CD8-positive, alpha-beta memory T cell (primary cell): ENCODE measurements at regions not wholly inside any gene's neighbourhood (a gene's known extent, or its start where the extent isn't known, plus 50 kb on each side); places are given as distances from the start of the nearest gene placed in this dataset.

ENCODE experiments used
- CTCF ChIA-PET: fragments of 350-600 bp; sonication (Branson Sonifier 250); formaldehyde crosslinking; loops from one replicate; lab custom pipeline; 2021; ENCODE audit warnings: antibody characterized with exemption; lab: Charles Lee
- POLR2A ChIA-PET: fragments of 350-600 bp; sonication (Branson Sonifier 250); formaldehyde crosslinking; loops from one replicate; lab custom pipeline; 2021; ENCODE audit warnings: antibody characterized with exemption; lab: Charles Lee
- DNase-seq, 5 donors: peaks; one replicate each; pipeline versions ENCODE4 v3.0.0 to v3.0.0-alpha.2; 2020 to 2022; ENCODE audit warnings: mixed read lengths in 1 of 5
- H3K27ac ChIP-seq: one replicate; pipeline ENCODE4 v1.7.0; 2013; ENCODE audit warnings: low read depth, mild to moderate bottlenecking, low read length, moderate library complexity
- H3K27me3 ChIP-seq: 2 replicates; pipeline ENCODE4 v1.7.0; 2013; ENCODE audit warnings: low read length, mild to moderate bottlenecking; ENCODE audit not compliant: insufficient read depth, poor library complexity, severe bottlenecking
- H3K36me3 ChIP-seq: 2 replicates; pipeline ENCODE4 v1.7.0; 2013; ENCODE audit warnings: mild to moderate bottlenecking, low read length, moderate library complexity; ENCODE audit not compliant: insufficient read depth
- H3K4me1 ChIP-seq: 2 replicates; pipeline ENCODE4 v1.7.0; 2013; ENCODE audit warnings: mild to moderate bottlenecking, low read length, moderate library complexity; ENCODE audit not compliant: insufficient read depth
- H3K4me3 ChIP-seq: 2 replicates; pipeline ENCODE4 v1.7.0; 2013; ENCODE audit warnings: mild to moderate bottlenecking, low read length
- H3K9me3 ChIP-seq: 2 replicates; pipeline ENCODE4 v1.7.0; 2013; ENCODE audit warnings: mild to moderate bottlenecking, low read length
- H3K27ac Mint-ChIP-seq, 8 donors: one replicate each; pipeline ENCODE4 v1.8.0; 2020 to 2021; ENCODE audit warnings: mixed read lengths in 8 of 8, mild to moderate bottlenecking in 6 of 8, inconsistent platforms in 3 of 8, moderate library complexity in 3 of 8
- H3K27me3 Mint-ChIP-seq, 2 donors: one replicate each; pipeline ENCODE4 v1.8.0; 2020 to 2021; ENCODE audit warnings: mixed read lengths in 2 of 2, mild to moderate bottlenecking in 1 of 2, moderate library complexity in 1 of 2
- H3K36me3 Mint-ChIP-seq, 3 donors: one replicate each; pipeline ENCODE4 v1.8.0; 2020 to 2021; ENCODE audit warnings: mixed read lengths in 3 of 3, inconsistent platforms in 1 of 3, mild to moderate bottlenecking in 1 of 3
- H3K4me1 Mint-ChIP-seq, 3 donors: one replicate each; pipeline ENCODE4 v1.8.0; 2020 to 2021; ENCODE audit warnings: mixed read lengths in 3 of 3, inconsistent platforms in 1 of 3, mild to moderate bottlenecking in 1 of 3
- H3K4me3 Mint-ChIP-seq, 7 donors: one replicate each; pipeline ENCODE4 v1.8.0; 2020 to 2021; ENCODE audit warnings: mixed read lengths in 7 of 7, mild to moderate bottlenecking in 6 of 7, moderate library complexity in 4 of 7, inconsistent platforms in 2 of 7
- H3K9me3 Mint-ChIP-seq, 5 donors: one replicate each; pipeline ENCODE4 v1.8.0; 2020 to 2022; ENCODE audit warnings: mixed read lengths in 5 of 5, mild to moderate bottlenecking in 3 of 5, moderate library complexity in 2 of 5, inconsistent platforms in 1 of 5

- no peaks in the 10 kb centered on the region for H3K27me3 Mint-ChIP-seq
- H3K36me3 ChIP-seq = no peaks in the 10 kb centered on the region
- H3K9me3 Mint-ChIP-seq = peaks cover under 1 to 8% (median 2%) of the 10 kb centered on the region in 5 donors
- H3K4me1 ChIP-seq = no peaks in the 10 kb centered on the region
- H3K27ac Mint-ChIP-seq = no peak overlapping the region
- no peaks in the 10 kb centered on the region for H3K4me1 Mint-ChIP-seq
- CTCF ChIA-PET = no interaction called here
- H3K9me3 ChIP-seq = no peaks in the 10 kb centered on the region
- DNase-seq = no peak
- no peaks in the 10 kb centered on the region for H3K36me3 Mint-ChIP-seq
- POLR2A ChIA-PET = no interaction called here
- H3K27ac ChIP-seq = no peak overlapping the region
- no peak overlapping the region for H3K4me3 ChIP-seq
- no peaks in the 10 kb centered on the region for H3K27me3 ChIP-seq
- H3K4me3 Mint-ChIP-seq = no peak overlapping the region
Measured at GRCh38 chr4:157739242-157739641, 433.6 kb downstream of the GASK1B start.

DNA sequence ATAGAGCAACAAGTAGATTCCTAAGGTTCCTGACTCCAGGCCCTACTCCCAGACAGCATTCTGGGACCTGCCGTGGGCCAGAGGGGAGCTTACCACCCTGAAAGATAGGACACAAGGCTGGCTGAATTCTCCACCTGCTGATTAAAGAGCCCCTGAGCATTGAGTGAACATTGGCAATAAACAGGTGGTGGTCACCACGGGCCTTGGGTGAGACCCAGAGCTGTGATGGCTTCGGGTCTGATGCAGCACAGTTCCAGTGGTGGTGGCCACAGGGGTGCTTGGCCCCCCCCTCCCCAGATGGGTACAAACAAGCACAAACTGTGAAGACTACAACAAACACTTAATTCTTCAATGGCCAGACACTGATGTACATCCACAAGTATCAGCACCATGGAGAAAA, 444.6 kb downstream of the GASK1B start:
- Mint-ChIP-seq H3K36me3 (no peaks in the 10 kb centered on the region), H3K27ac (no peak overlapping the region), H3K9me3 (peaks cover 4 to 9% (median 8%) of the 10 kb centered on the region in 5 donors), H3K4me1 (no peaks in the 10 kb centered on the region), H3K4me3 (no peak overlapping the region), H3K27me3 (no peaks in the 10 kb centered on the region)
- Histone ChIP-seq H3K36me3 (no peaks in the 10 kb centered on the region), H3K27ac (no peak overlapping the region), H3K4me3 (no peak overlapping the region), H3K27me3 (no peaks in the 10 kb centered on the region), H3K9me3 (no peaks in the 10 kb centered on the region), H3K4me1 (no peaks in the 10 kb centered on the region)
- DNase-seq = no peak
- ChIA-PET POLR2A (no interaction called here), CTCF (no interaction called here)

GRCh38 chr4:157727163-157727562, 445.7 kb downstream of the GASK1B start:
- Mint-ChIP-seq H3K27ac (no peak overlapping the region), H3K4me3 (no peak overlapping the region), H3K36me3 (no peaks in the 10 kb centered on the region), H3K4me1 (no peaks in the 10 kb centered on the region), H3K27me3 (peaks cover 0 to 2% of the 10 kb centered on the region in 2 donors), H3K9me3 (peaks cover 4 to 9% (median 7%) of the 10 kb centered on the region in 5 donors)
- Histone ChIP-seq H3K4me3 (no peak overlapping the region), H3K27me3 (no peaks in the 10 kb centered on the region), H3K9me3 (no peaks in the 10 kb centered on the region), H3K4me1 (no peaks in the 10 kb centered on the region), H3K36me3 (no peaks in the 10 kb centered on the region), H3K27ac (no peak overlapping the region)
- ChIA-PET CTCF (no interaction called here), POLR2A (no interaction called here)
- DNase-seq = no peak

DNA sequence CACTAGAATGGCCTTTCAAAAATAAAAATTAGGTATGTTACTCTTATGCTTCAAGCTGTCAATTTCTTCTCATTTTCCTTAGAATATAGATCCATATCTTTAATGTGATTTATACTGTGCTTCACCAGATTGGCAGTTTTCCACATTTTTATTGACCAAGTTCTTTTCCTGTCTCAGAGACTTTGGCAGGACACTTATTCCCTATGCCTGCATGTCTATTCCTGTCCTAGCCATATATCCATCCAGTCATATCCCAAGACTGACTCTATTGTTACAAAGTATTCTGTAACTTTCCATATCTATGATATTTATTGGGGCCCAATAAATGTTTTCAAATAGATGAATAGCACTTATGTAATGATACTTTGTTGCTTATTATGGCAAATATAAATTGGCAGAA, 450.7 kb downstream of the GASK1B start:
- H3K4me1 Mint-ChIP-seq = no peaks in the 10 kb centered on the region
- ChIA-PET CTCF (no interaction called here), POLR2A (no interaction called here)
- Histone ChIP-seq H3K27ac (no peak overlapping the region), H3K4me3 (no peak overlapping the region), H3K27me3 (no peaks in the 10 kb centered on the region), H3K9me3 (no peaks in the 10 kb centered on the region), H3K36me3 (no peaks in the 10 kb centered on the region), H3K4me1 (no peaks in the 10 kb centered on the region)
- H3K4me3 Mint-ChIP-seq = no peak overlapping the region
- peaks cover 0 to 2% of the 10 kb centered on the region in 2 donors for H3K27me3 Mint-ChIP-seq
- no peak overlapping the region for H3K27ac Mint-ChIP-seq
- H3K9me3 Mint-ChIP-seq = peaks cover 1 to 13% (median 7%) of the 10 kb centered on the region in 5 donors
- no peak for DNase-seq
- no peaks in the 10 kb centered on the region for H3K36me3 Mint-ChIP-seq

GRCh38 chr4:157713342-157713741, 459.5 kb downstream of the GASK1B start:
- Histone ChIP-seq H3K27me3 (no peaks in the 10 kb centered on the region), H3K4me3 (no peak overlapping the region), H3K9me3 (no peaks in the 10 kb centered on the region), H3K27ac (no peak overlapping the region), H3K4me1 (no peaks in the 10 kb centered on the region), H3K36me3 (no peaks in the 10 kb centered on the region)
- Mint-ChIP-seq H3K27me3 (no peaks in the 10 kb centered on the region), H3K4me1 (no peaks in the 10 kb centered on the region), H3K36me3 (no peaks in the 10 kb centered on the region), H3K9me3 (peaks cover 0 to 8% (median 5%) of the 10 kb centered on the region in 5 donors), H3K4me3 (no peak overlapping the region), H3K27ac (no peak overlapping the region)
- CTCF ChIA-PET = no interaction called here
- POLR2A ChIA-PET = no interaction called here
- DNase-seq = no peak

- H3K27me3 Mint-ChIP-seq = no peaks in the 10 kb centered on the region
- CTCF ChIA-PET = no interaction called here
Measured at GRCh38 chr4:157706155-157706554, 466.7 kb downstream of the GASK1B start.

GRCh38 chr4:157702831-157703230, 470.0 kb downstream of the GASK1B start:
- H3K4me3 ChIP-seq = no peak overlapping the region
- no peaks in the 10 kb centered on the region for H3K4me1 ChIP-seq
- H3K27me3 Mint-ChIP-seq = no peaks in the 10 kb centered on the region
- H3K4me1 Mint-ChIP-seq = no peaks in the 10 kb centered on the region
- H3K36me3 Mint-ChIP-seq = no peaks in the 10 kb centered on the region
- no peak overlapping the region for H3K27ac ChIP-seq
- ChIA-PET CTCF (no interaction called here), POLR2A (no interaction called here)
- peaks cover 0 to 5% (median 4%) of the 10 kb centered on the region in 5 donors for H3K9me3 Mint-ChIP-seq
- H3K27ac Mint-ChIP-seq = no peak overlapping the region
- H3K36me3 ChIP-seq = no peaks in the 10 kb centered on the region
- no peaks in the 10 kb centered on the region for H3K27me3 ChIP-seq
- no peak for DNase-seq
- no peak overlapping the region for H3K4me3 Mint-ChIP-seq
- no peaks in the 10 kb centered on the region for H3K9me3 ChIP-seq

More at GRCh38 chr4:157706155-157706554, 466.7 kb downstream of the GASK1B start:
- Mint-ChIP-seq H3K9me3 (peaks cover 0 to 6% (median 3%) of the 10 kb centered on the region in 5 donors), H3K27ac (no peak overlapping the region), H3K4me1 (no peaks in the 10 kb centered on the region), H3K4me3 (no peak overlapping the region), H3K36me3 (no peaks in the 10 kb centered on the region)
- H3K27me3 ChIP-seq = no peaks in the 10 kb centered on the region
- POLR2A ChIA-PET = no interaction called here
- no peaks in the 10 kb centered on the region for H3K4me1 ChIP-seq
- H3K36me3 ChIP-seq = no peaks in the 10 kb centered on the region
- no peak overlapping the region for H3K4me3 ChIP-seq
- H3K9me3 ChIP-seq = no peaks in the 10 kb centered on the region
- DNase-seq = no peak
- H3K27ac ChIP-seq = no peak overlapping the region

GRCh38 chr4:157701695-157701994, 471.2 kb downstream of the GASK1B start:
- ChIA-PET POLR2A (no interaction called here), CTCF (no interaction called here)
- Histone ChIP-seq H3K27ac (no peak overlapping the region), H3K36me3 (no peaks in the 10 kb centered on the region), H3K27me3 (no peaks in the 10 kb centered on the region), H3K4me3 (no peak overlapping the region), H3K4me1 (no peaks in the 10 kb centered on the region), H3K9me3 (no peaks in the 10 kb centered on the region)
- no peak overlapping the region for H3K27ac Mint-ChIP-seq
- H3K36me3 Mint-ChIP-seq = no peaks in the 10 kb centered on the region
- no peaks in the 10 kb centered on the region for H3K27me3 Mint-ChIP-seq
- peaks cover 0 to 5% (median 4%) of the 10 kb centered on the region in 5 donors for H3K9me3 Mint-ChIP-seq
- H3K4me3 Mint-ChIP-seq = no peak overlapping the region
- no peaks in the 10 kb centered on the region for H3K4me1 Mint-ChIP-seq
- DNase-seq = no peak
